HG03565 (cell line): ENCODE measurements at regions not wholly inside any gene's neighbourhood (a gene's known extent, or its start where the extent isn't known, plus 50 kb on each side); places are given as distances from the start of the nearest gene placed in this dataset.

ENCODE experiments used
- ATAC-seq: cut with Tn5 transposase; IDR thresholded peaks from one replicate; pipeline ENCODE4 v1.9.1; 2021; ENCODE audit warnings: mild to moderate bottlenecking, moderate library complexity; ENCODE audit not compliant: unreplicated experiment

GRCh38 chr5:57608542-57608941 is 125.9 kb upstream of the ACTBL2 start:
- ATAC-seq = no peak

DNA sequence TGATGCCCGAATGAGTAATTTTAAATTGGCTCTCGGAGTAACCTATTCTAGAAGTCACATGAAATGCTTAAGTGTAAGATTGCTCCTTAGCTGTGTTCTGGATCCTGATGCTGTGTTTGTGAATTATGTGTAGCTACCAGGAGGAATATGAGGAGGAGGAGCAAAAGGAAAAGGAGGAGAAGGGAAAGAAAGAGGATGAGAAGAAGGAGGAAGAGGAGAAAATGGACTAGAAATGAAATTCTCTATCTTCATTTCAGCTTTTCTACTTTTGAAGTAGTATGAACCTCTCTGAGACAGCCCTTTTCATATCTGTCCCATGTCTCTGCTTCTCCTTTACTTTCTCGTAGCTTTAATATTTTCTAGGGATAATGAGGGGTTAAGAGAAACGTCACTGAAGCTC is 119.4 kb upstream of the ACTBL2 start:
- ATAC-seq = no peak

DNA sequence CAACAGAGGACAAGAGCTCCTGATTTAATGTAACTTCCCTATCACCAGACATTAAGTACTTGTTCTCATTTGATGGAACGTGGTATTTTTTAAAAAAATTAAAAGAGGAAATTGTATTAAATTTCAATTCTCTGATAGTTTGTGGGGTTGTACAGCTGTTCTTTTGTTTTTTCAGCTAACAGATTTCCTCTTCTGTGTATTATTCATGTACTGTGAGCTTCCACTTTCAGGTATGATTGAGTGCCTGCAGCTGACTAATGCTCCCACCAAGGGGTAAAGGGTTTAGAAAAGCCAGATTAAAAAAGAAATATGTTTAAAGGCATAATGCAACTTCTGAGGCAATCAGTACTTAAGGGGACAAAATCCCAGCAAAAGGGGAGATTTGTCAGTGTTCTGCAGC is 117.7 kb upstream of the ACTBL2 start:
- no peak for ATAC-seq

- no peak for ATAC-seq
Measured at GRCh38 chr5:57598756-57599155, 116.1 kb upstream of the ACTBL2 start.

DNA sequence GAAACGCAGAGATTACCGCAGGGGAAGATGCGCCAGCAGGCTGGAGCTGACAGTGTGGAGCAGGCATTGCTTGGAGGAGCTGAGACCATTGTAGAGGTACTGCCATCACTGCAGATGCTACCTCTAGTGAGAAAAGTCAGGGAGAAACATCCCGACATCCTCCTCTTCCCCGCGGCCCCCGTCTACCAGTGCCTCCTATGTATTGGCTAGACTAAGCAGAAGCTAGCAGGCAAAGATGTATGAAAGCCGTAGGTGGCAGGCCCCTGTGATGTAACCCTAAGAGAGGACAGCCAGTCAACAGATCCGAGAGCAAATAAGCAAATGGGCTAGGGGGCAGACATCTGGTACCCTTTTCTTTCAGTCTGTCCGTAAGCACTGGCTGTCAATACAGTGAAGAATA is 115.5 kb upstream of the ACTBL2 start:
- no peak for ATAC-seq

- no peak for ATAC-seq
Measured at GRCh38 chr5:57595523-57595991, 112.9 kb upstream of the ACTBL2 start.

GRCh38 chr5:57594436-57594835 is 111.8 kb upstream of the ACTBL2 start:
- ATAC-seq = no peak

GRCh38 chr5:57592236-57592635 is 109.6 kb upstream of the ACTBL2 start:
- ATAC-seq = no peak

GRCh38 chr5:57586649-57587048 is 104.0 kb upstream of the ACTBL2 start:
- ATAC-seq = no peak

- ATAC-seq = no peak
Measured at GRCh38 chr5:57582578-57583070, 100.0 kb upstream of the ACTBL2 start.

- no peak for ATAC-seq
Measured at GRCh38 chr5:57581772-57582171, 99.2 kb upstream of the ACTBL2 start.

DNA sequence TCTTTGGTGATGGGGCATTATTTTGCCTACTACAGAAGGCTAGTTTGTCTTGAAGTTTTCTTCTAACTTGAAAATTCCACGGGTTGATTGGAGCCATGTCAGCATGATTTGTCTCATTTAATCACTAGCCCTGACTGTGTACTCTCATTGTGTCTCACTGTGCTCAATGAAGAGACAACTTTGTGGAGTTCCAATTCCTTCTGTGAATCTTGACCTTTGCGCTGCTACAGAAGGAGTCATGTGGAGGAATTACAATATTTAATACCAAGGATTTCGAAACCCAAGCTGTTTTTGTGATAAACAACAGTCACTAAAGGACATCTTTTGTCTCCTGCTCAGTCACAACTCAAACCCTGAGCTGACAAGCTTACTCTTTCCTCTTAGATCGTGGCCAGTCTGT is 98.6 kb upstream of the ACTBL2 start:
- ATAC-seq = no peak

GRCh38 chr5:57577432-57578175 is 95.0 kb upstream of the ACTBL2 start:
- ATAC-seq = peak; percentile 67

DNA sequence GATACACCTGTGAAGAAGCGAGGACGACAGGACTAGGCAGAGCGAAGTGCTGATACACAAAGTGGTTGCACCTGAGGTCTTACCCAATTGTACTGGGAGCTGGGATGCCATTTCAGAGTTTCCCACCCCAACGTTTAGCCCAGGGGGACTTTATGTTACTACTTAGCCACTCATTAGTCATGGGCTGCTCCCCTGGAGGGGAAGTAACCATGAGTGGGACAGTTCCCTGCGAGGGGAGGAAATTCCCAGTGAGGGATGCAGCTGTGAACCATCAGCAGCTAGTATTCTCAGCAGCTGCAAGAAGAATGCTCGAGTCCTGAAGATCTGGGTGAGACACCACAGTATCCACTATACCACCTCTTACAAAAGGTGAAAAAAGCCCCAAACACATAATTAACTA is 93.7 kb upstream of the ACTBL2 start:
- no peak for ATAC-seq

DNA sequence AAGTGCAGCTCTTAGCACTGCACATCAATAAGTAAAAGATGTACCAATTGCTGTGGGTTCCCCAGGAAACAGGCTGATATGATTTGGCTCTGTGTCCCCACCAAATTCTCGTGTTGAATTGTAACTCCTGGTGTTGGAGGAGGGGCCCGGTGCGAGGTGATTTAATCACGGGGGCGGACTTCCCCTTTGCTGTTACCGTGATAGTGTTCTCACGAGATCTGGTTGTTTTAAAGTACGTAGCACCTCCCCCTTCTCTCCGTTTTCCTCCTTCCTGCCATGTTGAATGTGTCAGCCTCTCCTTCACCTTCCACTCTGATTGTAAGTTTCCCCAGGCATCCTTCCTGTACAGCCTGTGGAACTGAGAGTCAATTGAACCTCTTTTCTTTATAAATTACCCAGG is 93.2 kb upstream of the ACTBL2 start:
- ATAC-seq = no peak

- no peak for ATAC-seq
Measured at GRCh38 chr5:57572461-57572860, 89.8 kb upstream of the ACTBL2 start.

DNA sequence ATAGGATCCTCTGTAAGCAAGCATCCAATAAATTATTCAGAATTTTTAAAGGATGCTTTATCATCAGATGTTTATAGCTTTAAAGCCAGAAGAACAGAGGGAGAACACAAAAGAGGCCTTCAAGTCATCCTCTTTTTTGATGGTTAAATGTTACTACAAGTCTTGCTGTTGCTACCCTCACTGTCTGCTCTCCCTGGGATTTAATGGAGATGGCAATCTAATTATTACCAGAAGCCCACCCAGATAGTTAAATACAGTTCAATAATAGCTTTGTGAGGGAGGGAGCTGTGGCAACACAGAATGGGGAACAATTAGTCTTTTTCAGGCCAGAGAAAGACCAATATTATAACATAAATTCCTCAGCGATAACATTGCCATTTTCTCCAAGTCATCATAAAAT is 87.0 kb upstream of the ACTBL2 start:
- ATAC-seq = no peak

DNA sequence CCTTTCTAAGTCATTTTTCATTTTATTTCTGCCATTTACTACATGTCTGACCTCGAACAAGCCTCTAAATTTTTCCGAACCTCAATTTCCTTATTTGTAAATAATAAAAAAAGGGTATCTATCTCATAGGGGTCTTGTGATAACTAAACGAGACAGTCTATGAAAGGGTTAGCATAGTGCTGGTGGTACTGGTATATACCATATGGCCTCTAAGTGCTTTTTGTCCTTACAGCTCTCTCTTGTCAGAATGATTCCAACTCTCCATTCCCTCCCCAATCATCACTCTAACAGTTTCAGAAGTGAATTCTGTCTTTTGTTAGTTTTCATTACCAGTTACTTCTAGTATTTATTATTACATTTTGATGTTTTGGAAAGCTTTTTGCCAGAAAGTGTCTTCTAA is 85.5 kb upstream of the ACTBL2 start:
- no peak for ATAC-seq

DNA sequence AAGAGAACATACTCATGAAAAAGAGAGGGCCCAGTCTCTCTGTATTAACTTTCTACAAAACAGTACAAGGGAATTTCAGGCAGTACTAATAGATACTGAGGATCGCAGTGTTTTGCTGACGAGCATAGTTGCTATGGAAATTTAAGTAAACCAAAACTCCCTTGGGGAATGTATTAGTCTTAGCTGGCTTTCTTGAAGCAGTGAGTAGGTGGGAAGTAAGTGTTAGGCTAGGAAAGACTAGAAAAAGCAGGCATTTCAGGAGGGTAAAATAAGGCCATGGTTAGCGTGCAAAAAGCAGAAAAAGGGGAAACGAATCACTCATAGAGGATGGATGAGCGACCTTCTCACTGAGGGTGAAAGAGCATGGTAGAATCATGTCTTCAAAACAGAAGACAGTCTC is 84.3 kb upstream of the ACTBL2 start:
- ATAC-seq = no peak

DNA sequence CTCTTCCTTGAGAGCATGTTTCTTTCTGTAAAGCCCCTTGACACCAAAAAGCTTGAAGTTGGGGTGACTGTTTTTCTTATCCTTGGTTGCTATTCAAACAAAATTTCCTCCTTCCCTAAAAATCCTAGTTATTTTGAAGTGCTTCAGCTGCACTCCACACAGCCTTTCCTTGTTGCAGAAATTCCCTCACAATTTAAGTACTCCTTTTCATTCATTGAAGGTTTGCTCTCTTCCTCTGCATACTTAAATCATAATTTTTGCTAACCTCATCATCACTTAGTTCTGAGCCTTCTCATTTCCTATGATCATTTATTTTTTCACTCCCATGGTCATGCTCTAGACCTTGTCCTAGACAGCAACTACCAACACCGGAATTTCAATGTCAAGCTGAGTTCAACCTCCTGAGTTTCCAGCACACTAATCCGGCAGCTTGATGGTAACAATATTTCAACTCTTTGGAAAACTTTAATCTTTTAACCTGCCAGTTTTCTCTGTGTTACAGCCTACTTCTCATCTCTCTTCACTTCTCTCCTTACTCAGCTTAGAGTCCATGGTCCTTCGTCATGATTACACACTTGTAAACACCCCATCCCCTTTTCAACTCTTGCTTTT is 78.7 kb upstream of the ACTBL2 start:
- ATAC-seq = no peak

DNA sequence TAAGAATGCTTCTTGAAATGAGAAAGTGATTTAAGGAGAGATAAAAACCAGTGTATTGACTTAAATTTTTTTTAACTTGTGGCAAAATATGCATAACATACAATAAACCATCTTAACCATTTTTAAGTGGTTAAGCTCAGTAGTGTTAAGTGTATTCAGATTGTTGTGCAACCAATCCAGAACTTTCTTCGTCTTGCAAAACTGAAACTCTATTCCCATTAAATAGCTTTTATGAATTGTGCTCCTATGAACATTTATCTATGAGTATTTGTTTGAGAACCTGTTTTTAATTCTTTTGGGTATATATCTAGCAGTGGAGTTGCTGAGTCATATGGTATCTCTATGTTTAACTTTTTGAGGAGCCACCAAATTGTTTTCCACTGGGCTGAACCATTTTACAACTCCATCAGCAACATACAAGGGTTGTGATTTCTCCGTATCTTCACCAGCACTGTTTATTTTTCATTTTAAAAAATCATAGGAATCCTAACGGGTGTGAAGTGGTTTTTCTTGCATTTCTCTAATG is 76.6 kb upstream of the ACTBL2 start:
- no peak for ATAC-seq

DNA sequence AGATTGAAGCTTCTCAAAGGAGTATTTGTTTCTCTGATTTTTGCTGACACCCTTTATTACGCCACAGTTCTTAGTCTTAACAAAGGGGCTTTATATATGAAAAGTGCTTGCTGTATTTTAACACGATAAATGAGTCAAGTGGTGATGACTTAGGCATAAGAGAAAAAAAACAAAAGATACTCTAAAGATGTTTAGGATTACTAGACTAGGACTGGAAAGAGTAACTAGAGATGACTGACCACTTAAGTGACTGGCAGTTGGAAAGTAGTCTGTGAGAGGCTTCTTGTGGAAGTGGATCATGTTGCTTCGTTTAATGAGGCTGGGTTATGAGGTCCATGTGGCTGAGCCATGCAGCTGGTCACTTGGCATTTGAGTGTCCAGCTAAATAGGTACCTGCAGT is 69.4 kb upstream of the ACTBL2 start:
- ATAC-seq = no peak
